SU-DHL-6 (cell line): ENCODE measurements at regions not wholly inside any gene's neighbourhood (a gene's known extent, or its start where the extent isn't known, plus 50 kb on each side); places are given as distances from the start of the nearest gene placed in this dataset.

Experiments
- H2AFZ ChIP-seq: fragments of 200-600 bp; sonication (generic); 2 replicates; pipeline ENCODE4 v1.6.1; 2014; ENCODE audit warnings: low read depth, mild to moderate bottlenecking, moderate library complexity, mixed read lengths, antibody characterized with exemption, low read length; ENCODE audit not compliant: severe bottlenecking
- H3F3A ChIP-seq: fragments of 200-600 bp; shearing (Covaris generic); 2 replicates; pipeline ENCODE4 v1.6.0; 2016; ENCODE audit warnings: antibody characterized with exemption, mild to moderate bottlenecking; ENCODE audit not compliant: insufficient read depth
- H3K27ac ChIP-seq: fragments of 200-600 bp; sonication (generic); 2 replicates; pipeline ENCODE4 v1.5.1; 2016; ENCODE audit warnings: low read depth, mild to moderate bottlenecking, low read length, moderate library complexity, mixed read lengths
- H3K27me3 ChIP-seq: fragments of 200-600 bp; sonication (generic), shearing (Covaris generic); 2 replicates; pipeline ENCODE4 v1.6.0; 2014; ENCODE audit warnings: mild to moderate bottlenecking, low read length
- H3K36me3 ChIP-seq: fragments of 200-600 bp; sonication (generic); 2 replicates; pipeline ENCODE4 v1.6.1; 2014; ENCODE audit warnings: mild to moderate bottlenecking, low read length, mixed read lengths
- H3K4me2 ChIP-seq: fragments of 300-600, 200-600 bp; shearing (Covaris generic), sonication (generic); 2 replicates; pipeline ENCODE4 v1.6.0; 2014; ENCODE audit warnings: low read length, low read depth, mild to moderate bottlenecking; ENCODE audit not compliant: poor library complexity, severe bottlenecking
- H3K4me3 ChIP-seq: fragments of 200-600 bp; sonication (generic); 2 replicates; pipeline ENCODE4 v1.5.1; 2014; ENCODE audit warnings: antibody characterized with exemption, low read length, mild to moderate bottlenecking, mixed read lengths; ENCODE audit not compliant: insufficient read depth, poor library complexity, severe bottlenecking
- H3K79me2 ChIP-seq: fragments of 200-600 bp; sonication (generic); 2 replicates; pipeline ENCODE4 v1.6.1; 2014; ENCODE audit warnings: mild to moderate bottlenecking, low read length, moderate library complexity; ENCODE audit not compliant: insufficient read depth
- H3K9ac ChIP-seq: fragments of 200-600 bp; sonication (generic); 2 replicates; pipeline ENCODE4 v1.7.0; 2014; ENCODE audit warnings: mild to moderate bottlenecking, low read length
- H3K9me2 ChIP-seq: fragments of 200-600 bp; sonication (generic); replicated peaks from 2 replicates; pipeline ENCODE4 v1.6.1; 2014; ENCODE audit warnings: low read length; ENCODE audit not compliant: insufficient read depth
- H3K9me3 ChIP-seq: fragments of 200-600 bp; sonication (generic); 2 replicates; pipeline ENCODE4 v1.6.1; 2014; ENCODE audit warnings: low read length, mixed read lengths; ENCODE audit not compliant: insufficient read depth
- H4K20me1 ChIP-seq: fragments of 200-600 bp; sonication (generic); 2 replicates; pipeline ENCODE4 v1.6.1; 2014; ENCODE audit warnings: low read depth, mild to moderate bottlenecking, antibody characterized with exemption, low read length, moderate library complexity, mixed read lengths
- EZH2phosphoT487 ChIP-seq: fragments of 200-600 bp; sonication (generic), shearing (Covaris generic); conservative IDR thresholded peaks from 2 replicates; pipeline ENCODE4 v1.6.1; 2018; ENCODE audit warnings: mild to moderate bottlenecking, antibody characterized with exemption, low read length, moderate library complexity, mixed read lengths
- TF ChIP-seq, protein P1 (sequence below): fragments of 200-600 bp; sonication (generic); IDR thresholded peaks from one replicate; pipeline ENCODE4 v1.5.1; 2017; ENCODE audit warnings: antibody characterized with exemption, mild to moderate bottlenecking, low read length, moderate library complexity; ENCODE audit not compliant: insufficient read depth, poor library complexity, severe bottlenecking

DNA sequence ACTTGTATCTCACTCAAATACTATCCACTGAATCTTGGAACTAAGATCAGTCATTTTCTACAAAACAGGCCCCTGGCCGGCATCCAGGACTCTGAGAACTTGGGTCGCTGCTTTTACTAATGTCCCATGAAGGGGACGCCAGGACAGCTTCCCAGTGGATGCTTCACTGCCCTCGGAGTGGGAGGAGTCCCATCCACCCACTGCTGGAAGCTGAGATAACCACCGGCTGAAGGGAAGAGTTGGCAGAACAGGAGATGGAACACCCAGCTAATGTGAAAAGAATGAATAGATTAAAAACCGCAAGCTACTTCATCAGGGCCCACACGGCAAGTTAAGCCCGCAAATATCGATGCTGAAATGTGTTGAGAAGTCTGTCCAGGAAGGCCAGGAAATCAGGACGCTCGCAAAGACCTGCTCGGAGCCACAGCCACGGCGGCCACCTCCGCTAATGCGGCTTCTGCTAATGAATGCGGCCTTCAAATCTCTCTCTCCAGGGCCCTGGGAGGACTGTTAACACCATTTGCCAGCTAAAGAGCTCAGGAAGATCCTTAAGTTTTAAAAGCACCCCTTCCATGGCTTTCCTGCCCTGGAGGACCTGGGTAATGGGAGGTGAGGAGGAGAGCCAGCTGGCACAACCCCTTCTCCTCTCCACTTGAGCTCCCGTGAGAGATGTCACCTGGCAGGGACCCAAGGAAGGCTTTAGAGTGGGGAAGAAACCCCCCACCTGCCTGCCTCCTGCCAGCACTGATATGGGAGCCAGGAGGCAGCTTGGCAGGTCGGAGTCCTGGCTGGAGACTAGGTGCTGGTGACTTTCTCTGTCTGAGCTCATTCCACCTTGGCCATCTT is 226.6 kb upstream of the RPL38 start:
- Histone ChIP-seq H3K27ac (no peak overlapping the region), H3K4me2 (no peak overlapping the region), H2AFZ (no peak overlapping the region), H4K20me1 (no peaks in the 10 kb centered on the region), H3K27me3 (no peaks in the 10 kb centered on the region), H3K9me3 (no peaks in the 10 kb centered on the region), H3K9ac (no peak overlapping the region), H3K79me2 (no peaks in the 10 kb centered on the region), H3F3A (no peaks in the 10 kb centered on the region), H3K36me3 (no peaks in the 10 kb centered on the region), H3K9me2 (no peaks in the 10 kb centered on the region), H3K4me3 (no peak overlapping the region)
- TF ChIP-seq, protein P1, sequence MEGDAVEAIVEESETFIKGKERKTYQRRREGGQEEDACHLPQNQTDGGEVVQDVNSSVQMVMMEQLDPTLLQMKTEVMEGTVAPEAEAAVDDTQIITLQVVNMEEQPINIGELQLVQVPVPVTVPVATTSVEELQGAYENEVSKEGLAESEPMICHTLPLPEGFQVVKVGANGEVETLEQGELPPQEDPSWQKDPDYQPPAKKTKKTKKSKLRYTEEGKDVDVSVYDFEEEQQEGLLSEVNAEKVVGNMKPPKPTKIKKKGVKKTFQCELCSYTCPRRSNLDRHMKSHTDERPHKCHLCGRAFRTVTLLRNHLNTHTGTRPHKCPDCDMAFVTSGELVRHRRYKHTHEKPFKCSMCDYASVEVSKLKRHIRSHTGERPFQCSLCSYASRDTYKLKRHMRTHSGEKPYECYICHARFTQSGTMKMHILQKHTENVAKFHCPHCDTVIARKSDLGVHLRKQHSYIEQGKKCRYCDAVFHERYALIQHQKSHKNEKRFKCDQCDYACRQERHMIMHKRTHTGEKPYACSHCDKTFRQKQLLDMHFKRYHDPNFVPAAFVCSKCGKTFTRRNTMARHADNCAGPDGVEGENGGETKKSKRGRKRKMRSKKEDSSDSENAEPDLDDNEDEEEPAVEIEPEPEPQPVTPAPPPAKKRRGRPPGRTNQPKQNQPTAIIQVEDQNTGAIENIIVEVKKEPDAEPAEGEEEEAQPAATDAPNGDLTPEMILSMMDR, result no peak
- no peak for TF ChIP-seq EZH2phosphoT487

DNA sequence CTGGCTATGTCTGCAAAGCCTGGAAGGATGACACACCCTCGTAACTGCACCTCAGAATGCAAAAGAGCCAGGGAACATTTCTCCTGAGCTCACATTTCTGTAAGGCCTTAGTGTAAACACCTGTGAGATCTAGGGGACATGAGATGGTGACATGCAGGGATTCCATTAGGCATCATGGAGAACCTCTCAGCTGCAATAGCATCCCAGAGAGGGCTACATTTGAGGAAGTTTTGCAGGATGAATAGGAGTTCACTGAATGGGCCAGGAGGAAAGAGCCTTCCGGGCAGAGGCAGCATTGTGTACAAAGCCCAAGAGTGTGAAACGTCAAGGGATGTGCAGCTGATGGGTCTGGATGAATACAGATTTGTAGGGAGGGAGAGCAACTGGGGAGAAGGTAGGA is 223.0 kb upstream of the RPL38 start:
- TF ChIP-seq, protein P1, result no peak
- no peak for TF ChIP-seq EZH2phosphoT487
- no peaks in the 10 kb centered on the region for H4K20me1 ChIP-seq

DNA sequence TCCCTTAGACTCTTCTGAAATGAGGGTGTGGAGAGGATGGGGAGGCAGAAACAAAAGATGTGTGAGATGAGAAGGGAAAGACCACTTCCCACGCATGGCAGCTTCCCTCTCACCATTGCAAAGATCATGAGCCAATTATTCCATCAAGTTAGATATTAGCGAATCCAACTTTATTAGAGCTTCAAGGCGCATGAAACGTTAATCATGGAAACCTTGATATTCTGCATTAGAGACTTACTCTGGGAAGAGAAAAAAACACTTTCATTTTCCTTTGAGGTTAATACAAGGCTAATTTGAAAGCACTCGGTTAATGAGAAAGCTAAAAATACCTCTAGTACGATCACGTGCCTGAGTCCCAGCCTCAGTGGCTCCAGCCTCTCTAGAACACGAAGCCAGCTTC is 220.6 kb upstream of the RPL38 start:
- Histone ChIP-seq H4K20me1 (no peaks in the 10 kb centered on the region), H3K9ac (no peak overlapping the region), H3K27ac (no peak overlapping the region), H3K27me3 (no peaks in the 10 kb centered on the region), H2AFZ (no peak overlapping the region), H3K9me2 (no peaks in the 10 kb centered on the region), H3K9me3 (no peaks in the 10 kb centered on the region), H3K4me3 (no peak overlapping the region), H3K4me2 (no peak overlapping the region), H3K36me3 (no peaks in the 10 kb centered on the region), H3F3A (no peaks in the 10 kb centered on the region), H3K79me2 (no peaks in the 10 kb centered on the region)
- TF ChIP-seq, protein P1, result no peak
- TF ChIP-seq EZH2phosphoT487, result no peak

More for the DNA sequence above, 223.0 kb upstream of the RPL38 start:
- H3K9me3 ChIP-seq, result no peaks in the 10 kb centered on the region
- no peak overlapping the region for H3K27ac ChIP-seq
- no peak overlapping the region for H2AFZ ChIP-seq
- H3K9me2 ChIP-seq, result no peaks in the 10 kb centered on the region
- no peak overlapping the region for H3K9ac ChIP-seq
- no peak overlapping the region for H3K4me3 ChIP-seq
- no peaks in the 10 kb centered on the region for H3K79me2 ChIP-seq
- H3K36me3 ChIP-seq, result no peaks in the 10 kb centered on the region
- no peaks in the 10 kb centered on the region for H3F3A ChIP-seq
- H3K4me2 ChIP-seq, result no peak overlapping the region
- no peaks in the 10 kb centered on the region for H3K27me3 ChIP-seq
